H1 (cell line): ENCODE measurements at regions not wholly inside any gene's neighbourhood (a gene's known extent, or its start where the extent isn't known, plus 50 kb on each side); places are given as distances from the start of the nearest gene placed in this dataset.

Experiments
- CTCF ChIA-PET: fragments of 300-600 bp; sonication (Branson Sonifier 250); formaldehyde crosslinking; loops from one replicate; lab custom pipeline; 2021; ENCODE audit not compliant: partially characterized antibody; lab: Charles Lee
- POLR2A ChIA-PET: fragments of 300-600 bp; sonication (Branson Sonifier 250); formaldehyde crosslinking; loops from one replicate; lab custom pipeline; 2021; ENCODE audit warnings: inconsistent platforms; ENCODE audit not compliant: partially characterized antibody; lab: Charles Lee
- DNase-seq, 2 experiments: peaks; one replicate each; pipeline versions ENCODE4 v3.0.0 to v3.0.0-alpha.2; 2010 to 2022; ENCODE audit warnings: low spot score in 2 of 2, low read depth in 1 of 2, mixed read lengths in 1 of 2
- FAIRE-seq: peaks from 2 replicates; lab custom pipeline; 2011; peaks lifted over from hg19 to GRCh38; lab: Jason Lieb, UNC
- H2AFZ ChIP-seq: 2 replicates; pipeline ENCODE4 v1.8.1; 2012; ENCODE audit warnings: low read length, inconsistent platforms
- H2AK5ac ChIP-seq: 2 replicates; pipeline ENCODE4 v1.6.1; 2013; ENCODE audit warnings: low read depth, low read length
- H2BK120ac ChIP-seq: replicated peaks from 2 replicates; pipeline ENCODE3; 2013; ENCODE audit warnings: low read depth, low read length, inconsistent platforms
- H2BK12ac ChIP-seq: 2 replicates; pipeline ENCODE4 v1.6.1; 2013; ENCODE audit warnings: low read depth, low read length
- H2BK15ac ChIP-seq: 2 replicates; pipeline ENCODE4 v1.6.1; 2013; ENCODE audit warnings: low read length
- H2BK20ac ChIP-seq: 2 replicates; pipeline ENCODE4 v1.6.1; 2013; ENCODE audit warnings: low read length
- H2BK5ac ChIP-seq: 2 replicates; pipeline ENCODE4 v1.6.1; 2013; ENCODE audit warnings: low read depth, low read length
- H3K14ac ChIP-seq: 2 replicates; pipeline ENCODE4 v1.6.1; 2013; ENCODE audit warnings: inconsistent platforms; ENCODE audit not compliant: insufficient read length
- H3K18ac ChIP-seq: 2 replicates; pipeline ENCODE4 v1.6.1; 2013; ENCODE audit warnings: low read length; ENCODE audit errors: extremely low read depth
- H3K23ac ChIP-seq: 2 replicates; pipeline ENCODE4 v1.6.1; 2013; ENCODE audit warnings: inconsistent platforms; ENCODE audit not compliant: insufficient read length
- H3K23me2 ChIP-seq: 2 replicates; pipeline ENCODE4 v1.6.1; 2013; ENCODE audit warnings: low read depth, low read length
- H3K27ac ChIP-seq: 2 replicates; pipeline ENCODE4 v1.6.1; 2011; ENCODE audit warnings: low read depth, low read length, inconsistent platforms
- H3K27me3 ChIP-seq, 4 experiments: replicated peaks in 1 of 4; 1 replicate in 1 of 4; 2 replicates in 3 of 4; pipeline versions ENCODE4 v1.6.1 to v1.8.1; 2011 to 2013; ENCODE audit warnings: low read length in 3 of 4, mild to moderate bottlenecking in 3 of 4, inconsistent platforms in 2 of 4, mixed read lengths in 2 of 4, moderate library complexity in 1 of 4; ENCODE audit not compliant: control insufficient read depth in 3 of 4, insufficient read depth in 3 of 4; ENCODE audit errors: extremely low read depth in 1 of 4
- H3K36me3 ChIP-seq, 4 experiments: 2 replicates each; pipeline versions ENCODE4 v1.6.1 to v1.8.1; 2011 to 2013; ENCODE audit warnings: mild to moderate bottlenecking in 4 of 4, low read length in 3 of 4, moderate library complexity in 2 of 4, control low read depth in 1 of 4, inconsistent platforms in 1 of 4; ENCODE audit not compliant: insufficient read depth in 4 of 4, control insufficient read depth in 2 of 4
- H3K4ac ChIP-seq: replicated peaks from 2 replicates; pipeline ENCODE3; 2013; ENCODE audit warnings: low read length, low read depth, mixed read lengths, inconsistent platforms; ENCODE audit not compliant: insufficient read length
- H3K4me1 ChIP-seq, 4 experiments: replicated peaks in 1 of 4; 1 replicate in 1 of 4; 2 replicates in 3 of 4; pipeline versions ENCODE4 v1.6.1 to v1.8.1; 2011 to 2013; ENCODE audit warnings: low read length in 3 of 4, inconsistent platforms in 2 of 4, mixed read lengths in 1 of 4; ENCODE audit not compliant: insufficient read depth in 4 of 4, control insufficient read depth in 3 of 4
- H3K4me2 ChIP-seq, 2 experiments: 2 replicates each; pipeline versions ENCODE4 v1.6.1 to v1.8.1; 2011 to 2013; ENCODE audit warnings: low read depth in 2 of 2, low read length in 2 of 2, control low read depth in 1 of 2, inconsistent platforms in 1 of 2, mild to moderate bottlenecking in 1 of 2; ENCODE audit not compliant: insufficient read depth in 1 of 2
- H3K4me3 ChIP-seq, 4 experiments: fragments of 200-600, 300-600 bp in 1 of 4; sonication (generic), shearing (Covaris generic), sonication (Bioruptor Twin) in 1 of 4; 2 replicates each; pipeline versions ENCODE4 v1.5.1 to v1.8.1; 2011 to 2016; ENCODE audit warnings: low read length in 4 of 4, low read depth in 3 of 4, control low read depth in 2 of 4, inconsistent platforms in 2 of 4, mild to moderate bottlenecking in 2 of 4, mixed read lengths in 1 of 4, moderate library complexity in 1 of 4; ENCODE audit not compliant: insufficient read depth in 2 of 4; ENCODE audit errors: extremely low read depth in 1 of 4
- H3K56ac ChIP-seq: replicated peaks from 2 replicates; pipeline ENCODE3; 2013; ENCODE audit warnings: low read depth, mild to moderate bottlenecking, mixed read lengths, low read length, inconsistent platforms; ENCODE audit not compliant: insufficient read length
- H3K79me1 ChIP-seq: 2 replicates; pipeline ENCODE4 v1.6.1; 2013; ENCODE audit warnings: low read depth, low read length, control low read depth
- H3K79me2 ChIP-seq, 2 experiments: 2 replicates each; pipeline versions ENCODE4 v1.6.1 to v1.8.1; 2012 to 2013; ENCODE audit warnings: low read length in 2 of 2, mild to moderate bottlenecking in 2 of 2, inconsistent platforms in 1 of 2; ENCODE audit not compliant: insufficient read depth in 2 of 2, control insufficient read depth in 1 of 2
- H3K9ac ChIP-seq, 4 experiments: replicated peaks in 1 of 4; 1 replicate in 1 of 4; 2 replicates in 3 of 4; pipeline versions ENCODE4 v1.6.1 to v1.8.1; 2011 to 2013; ENCODE audit warnings: low read depth in 3 of 4, low read length in 3 of 4, control low read depth in 2 of 4, mild to moderate bottlenecking in 2 of 4, moderate library complexity in 2 of 4, inconsistent platforms in 1 of 4; ENCODE audit errors: extremely low read depth in 1 of 4
- H3K9me3 ChIP-seq, 2 experiments: 2 replicates each; pipeline versions ENCODE4 v1.6.1 to v1.8.1; 2012 to 2013; ENCODE audit warnings: mild to moderate bottlenecking in 2 of 2, moderate library complexity in 2 of 2, control low read depth in 1 of 2, inconsistent platforms in 1 of 2, low read depth in 1 of 2, low read length in 1 of 2, mixed read lengths in 1 of 2; ENCODE audit not compliant: insufficient read depth in 2 of 2
- H4K20me1 ChIP-seq, 2 experiments: replicated peaks in 1 of 2; 2 replicates each; pipeline versions ENCODE3 to v1.8.1; 2011 to 2013; ENCODE audit warnings: inconsistent platforms in 2 of 2, low read length in 2 of 2, mild to moderate bottlenecking in 1 of 2; ENCODE audit not compliant: insufficient read depth in 2 of 2, control insufficient read depth in 1 of 2
- H4K5ac ChIP-seq: 2 replicates; pipeline ENCODE4 v1.6.1; 2013; ENCODE audit warnings: low read length, low read depth, mixed read lengths, inconsistent platforms; ENCODE audit not compliant: insufficient read length
- H4K8ac ChIP-seq: 2 replicates; pipeline ENCODE4 v1.8.0; 2013; ENCODE audit warnings: mild to moderate bottlenecking, moderate library complexity, low read length, inconsistent platforms; ENCODE audit not compliant: insufficient read depth; ENCODE audit errors: extremely low read depth
- H4K91ac ChIP-seq: replicated peaks from 2 replicates; pipeline ENCODE3; 2013; ENCODE audit warnings: low read length, mixed read lengths, inconsistent platforms; ENCODE audit not compliant: insufficient read length
- BACH1 ChIP-seq: IDR thresholded peaks from 2 replicates; pipeline ENCODE4 v1.6.1; 2012; ENCODE audit warnings: low read length, improper control_type of control experiment
- CBX8 ChIP-seq: fragments of 300-800, 300-1000 bp; sonication (generic); IDR thresholded peaks from 2 replicates; pipeline ENCODE4 v1.7.1; 2016; ENCODE audit warnings: low read depth, low read length, borderline replicate concordance
- CEBPB ChIP-seq: IDR thresholded peaks from 2 replicates; pipeline ENCODE4 v1.6.1; 2012; ENCODE audit warnings: low read depth, low read length
- EP300 ChIP-seq, 2 experiments: IDR thresholded peaks; 1 replicate in 1 of 2; 2 replicates in 1 of 2; pipeline ENCODE4 v1.6.1; 2011 to 2012; ENCODE audit warnings: low read depth in 2 of 2, low read length in 2 of 2, mild to moderate bottlenecking in 2 of 2, borderline replicate concordance in 1 of 2, inconsistent platforms in 1 of 2, moderate library complexity in 1 of 2
- HDAC6 ChIP-seq: IDR thresholded peaks from one replicate; pipeline ENCODE4 v1.7.1; 2012; ENCODE audit warnings: low read depth, mild to moderate bottlenecking, inconsistent platforms, low read length, moderate library complexity
- NRF1 ChIP-seq: IDR thresholded peaks from 2 replicates; pipeline ENCODE4 v1.6.1; 2011; ENCODE audit warnings: mild to moderate bottlenecking, low read depth, low read length, improper control_type of control experiment
- RAD21 ChIP-seq, 2 experiments: IDR thresholded peaks in 1 of 2; conservative IDR thresholded peaks in 1 of 2; 2 replicates each; pipeline ENCODE4 v1.6.1; 2011; ENCODE audit warnings: low read depth in 2 of 2, low read length in 2 of 2, improper control_type of control experiment in 1 of 2, inconsistent platforms in 1 of 2, mild to moderate bottlenecking in 1 of 2, moderate library complexity in 1 of 2
- SIX5 ChIP-seq: IDR thresholded peaks from 2 replicates; pipeline ENCODE4 v1.6.1; 2011; ENCODE audit warnings: mild to moderate bottlenecking, low read depth, low read length
- YY1 ChIP-seq: IDR thresholded peaks from 2 replicates; pipeline ENCODE4 v1.6.1; 2011; ENCODE audit warnings: low read depth, mild to moderate bottlenecking, low read length
- WGBS, 2 experiments: shearing (Covaris generic) in 1 of 2; methylation state at CpG; one replicate each; pipeline versions ENCODE4 v1.1.6 to v1.1.7; 2013 to 2015; ENCODE audit warnings: low lambda C conversion rate in 2 of 2, mixed read lengths in 2 of 2, inconsistent platforms in 1 of 2, low coverage in 1 of 2, missing lambda C conversion rate in 1 of 2; ENCODE audit not compliant: insufficient replicate concordance in 2 of 2, insufficient coverage in 1 of 2, insufficient read length in 1 of 2; ENCODE audit errors: extremely low coverage in 1 of 2, missing lambda C conversion rate in 1 of 2; 5-methylcytosine and 5-hydroxymethylcytosine counted together

DNA sequence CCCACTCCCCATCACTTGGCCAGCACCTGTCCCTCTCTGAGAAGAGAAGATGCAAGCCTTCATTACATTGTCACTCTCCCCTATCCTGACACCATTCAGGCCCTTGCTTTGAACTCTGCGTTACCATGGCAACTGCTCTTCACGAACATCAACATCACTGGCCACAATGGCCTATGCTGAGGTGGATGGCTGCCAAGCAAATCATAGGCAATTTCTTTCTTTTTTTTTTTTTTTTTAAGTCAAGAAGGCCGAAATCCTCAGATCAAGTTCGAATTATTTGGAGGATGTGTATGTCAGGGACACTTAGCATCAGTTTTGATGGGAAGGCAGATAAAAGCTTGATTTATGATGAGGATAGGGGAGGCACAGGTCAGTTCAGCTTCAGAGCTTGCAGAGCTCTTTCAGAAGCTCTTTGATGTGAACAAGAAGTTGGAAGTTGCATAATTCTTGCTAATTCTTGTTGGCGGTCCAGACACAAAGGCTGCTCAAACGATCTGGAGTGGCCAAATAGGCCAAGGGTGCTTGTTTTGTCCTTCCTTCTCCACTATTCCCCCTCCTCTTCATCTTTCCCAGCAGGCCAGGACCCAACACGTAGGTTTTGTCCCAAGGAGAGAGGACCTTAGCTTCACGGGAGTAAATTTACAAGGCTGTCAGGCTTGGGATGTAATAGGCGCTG lies 179.9 kb upstream of the NPVF start:
- H2BK5ac ChIP-seq: no peak overlapping the region
- no peak overlapping the region for H2BK15ac ChIP-seq
- no peak for FAIRE-seq
- POLR2A ChIA-PET: no interaction called here
- H3K36me3 ChIP-seq: no peaks in the 10 kb centered on the region
- no peak overlapping the region for H3K56ac ChIP-seq
- no peak overlapping the region for H2BK12ac ChIP-seq
- H3K79me1 ChIP-seq: no peaks in the 10 kb centered on the region
- H3K27ac ChIP-seq: no peak overlapping the region
- H3K4me1 ChIP-seq: no peaks in the 10 kb centered on the region
- no peak for DNase-seq
- no peaks in the 10 kb centered on the region for H3K27me3 ChIP-seq
- TF ChIP-seq EP300 (IDR thresholded peaks at IDR 0.05; ENCODE audit: borderline replicate concordance in 1 of 2, low read depth in 2 of 2, low read length in 2 of 2) (no peak), BACH1 (no peak), SIX5 (no peak), HDAC6 (no peak), CEBPB (no peak), NRF1 (no peak), CBX8 (no peak), RAD21 (IDR thresholded peaks at IDR 0.05 in 1 of 2, conservative IDR thresholded peaks at IDR 0.05 in 1 of 2; ENCODE audit: low read depth in 2 of 2, low read length in 2 of 2) (no peak), YY1 (no peak)
- WGBS, 2 experiments: 88% methylated on average over 9 of the region's 9 CpGs; no CpG with 5 or more reads in 1 of the 2 experiments
- H3K9me3 ChIP-seq: no peaks in the 10 kb centered on the region
- no peak overlapping the region for H3K9ac ChIP-seq
- CTCF ChIA-PET: interaction anchor here (0.6 to 2.5 kb wide), 4 partner anchors 10 to 161 kb away, joined by 4 to 9 read pairs (median 4); no protein-coding TSS in a partner anchor
- no peak overlapping the region for H2AK5ac ChIP-seq
- no peaks in the 10 kb centered on the region for H4K20me1 ChIP-seq
- no peak overlapping the region for H2BK20ac ChIP-seq
- no peak overlapping the region for H2BK120ac ChIP-seq
- H4K91ac ChIP-seq: no peak overlapping the region
- H3K79me2 ChIP-seq: no peaks in the 10 kb centered on the region
- H3K23me2 ChIP-seq: no peaks in the 10 kb centered on the region; the same call in 1 of the 2 replicates
- H3K4me2 ChIP-seq: no peak overlapping the region
- no peak overlapping the region for H3K4me3 ChIP-seq
- H3K14ac ChIP-seq: no peak overlapping the region
- no peak overlapping the region for H4K8ac ChIP-seq
- H3K18ac ChIP-seq: no peak overlapping the region
- H4K5ac ChIP-seq: no peak overlapping the region
- no peak overlapping the region for H3K4ac ChIP-seq
- H2AFZ ChIP-seq: no peak overlapping the region
- no peak overlapping the region for H3K23ac ChIP-seq
